H1 (cell line): ENCODE measurements at regions not wholly inside any gene's neighbourhood (a gene's known extent, or its start where the extent isn't known, plus 50 kb on each side); places are given as distances from the start of the nearest gene placed in this dataset.

Source experiments
- BCL11A ChIP-seq, 2 experiments: IDR thresholded peaks; one replicate each; pipeline ENCODE4 v1.6.1; 2011; ENCODE audit warnings: low read depth in 2 of 2, low read length in 2 of 2, mild to moderate bottlenecking in 2 of 2
- CHD7 ChIP-seq: fragments of 300-600 bp; sonication (generic); IDR thresholded peaks from 2 replicates; pipeline ENCODE4 v1.7.1; 2012; ENCODE audit warnings: low read length, moderate library complexity, mild to moderate bottlenecking, inconsistent platforms; ENCODE audit not compliant: insufficient replicate concordance
- POLR2AphosphoS5 ChIP-seq: IDR thresholded peaks from 2 replicates; pipeline ENCODE4 v1.6.1; 2011; ENCODE audit warnings: low read depth, low read length
- POU5F1 ChIP-seq: IDR thresholded peaks from 2 replicates; pipeline ENCODE4 v1.6.1; 2011; ENCODE audit warnings: low read depth, mild to moderate bottlenecking, low read length, moderate library complexity
- SP2 ChIP-seq: IDR thresholded peaks from 2 replicates; pipeline ENCODE4 v1.6.1; 2012; ENCODE audit warnings: mild to moderate bottlenecking, low read length, inconsistent platforms
- SUZ12 ChIP-seq: fragments of 200-600 bp; sonication (generic); IDR thresholded peaks from 2 replicates; pipeline ENCODE4 v1.6.1; 2012; ENCODE audit warnings: mild to moderate bottlenecking, inconsistent platforms, low read length, moderate library complexity, mixed read lengths
- TBP ChIP-seq: IDR thresholded peaks from 2 replicates; pipeline ENCODE4 v1.6.1; 2011; ENCODE audit warnings: low read depth, low read length, improper control_type of control experiment

- TF ChIP-seq CHD7 (no peak), SP2 (no peak), TBP (no peak), POU5F1 (no peak), POLR2AphosphoS5 (no peak), BCL11A (IDR thresholded peaks at IDR 0.05; ENCODE audit: low read depth in 2 of 2, low read length in 2 of 2) (no peak), SUZ12 (no peak)
Measured at GRCh38 chr10:128602183-128602582, 476.0 kb upstream of the MKI67 start (continued).
